ENCODE measurements at regions not wholly inside any gene's neighbourhood (a gene's known extent, or its start where the extent isn't known, plus 50 kb on each side); places are given as distances from the start of the nearest gene placed in this dataset.

- H3K27me3 Mint-ChIP-seq: peaks cover 7 to 24% of the 10 kb centered on the region in 2 donors
- no peak overlapping the region for H3K4me3 Mint-ChIP-seq
- no peaks in the 10 kb centered on the region for H3K9me3 Mint-ChIP-seq
- no peak overlapping the region for H3K27ac Mint-ChIP-seq
- H3K4me1 Mint-ChIP-seq (ENCODE audit: low read depth in 2 of 2): peaks cover 16% of the 10 kb centered on the region in 2 donors
- no peak for ATAC-seq
- H3K36me3 Mint-ChIP-seq: no peaks in the 10 kb centered on the region
- DNase-seq (ENCODE audit: low spot score): no peak
Observed at GRCh38 chr10:43943818-43944360, 295.2 kb upstream of the ZNF32 start.

- DNase-seq (ENCODE audit: low spot score) (no peak), ATAC-seq (no peak)
- Mint-ChIP-seq H3K27me3 (peaks cover 7 to 19% of the 10 kb centered on the region in 2 donors), H3K36me3 (no peaks in the 10 kb centered on the region), H3K27ac (no peak overlapping the region), H3K4me1 (ENCODE audit: low read depth in 2 of 2) (peaks cover 16% of the 10 kb centered on the region in 2 donors), H3K4me3 (no peak overlapping the region), H3K9me3 (no peaks in the 10 kb centered on the region)
Observed at GRCh38 chr10:43943119-43943817, 294.6 kb upstream of the ZNF32 start.

- DNase-seq (ENCODE audit: low spot score) (no peak), ATAC-seq (no peak)
- no peaks in the 10 kb centered on the region for H3K36me3 Mint-ChIP-seq
- H3K9me3 Mint-ChIP-seq: no peaks in the 10 kb centered on the region
- H3K27ac Mint-ChIP-seq: no peak overlapping the region
- peaks cover 7 to 9% of the 10 kb centered on the region in 2 donors for H3K27me3 Mint-ChIP-seq
- H3K4me3 Mint-ChIP-seq: no peak overlapping the region
- H3K4me1 Mint-ChIP-seq (ENCODE audit: low read depth in 2 of 2): peaks cover 16% of the 10 kb centered on the region in 2 donors
Observed at GRCh38 chr10:43942096-43942850, 293.6 kb upstream of the ZNF32 start.

GRCh38 chr10:43940898-43941837, 292.5 kb upstream of the ZNF32 start:
- no peak overlapping the region for H3K27ac Mint-ChIP-seq
- no peaks in the 10 kb centered on the region for H3K36me3 Mint-ChIP-seq
- H3K27me3 Mint-ChIP-seq: peaks cover 7 to 8% of the 10 kb centered on the region in 2 donors
- no peak for DNase-seq (ENCODE audit: low spot score)
- H3K9me3 Mint-ChIP-seq: no peaks in the 10 kb centered on the region
- H3K4me1 Mint-ChIP-seq (ENCODE audit: low read depth in 2 of 2): peaks cover 16% of the 10 kb centered on the region in 2 donors
- no peak for ATAC-seq
- no peak overlapping the region for H3K4me3 Mint-ChIP-seq

- Mint-ChIP-seq H3K27me3 (peaks cover 7 to 8% of the 10 kb centered on the region in 2 donors), H3K4me1 (ENCODE audit: low read depth in 2 of 2) (peaks cover 16% of the 10 kb centered on the region in 2 donors), H3K27ac (no peak overlapping the region), H3K9me3 (no peaks in the 10 kb centered on the region), H3K36me3 (no peaks in the 10 kb centered on the region), H3K4me3 (no peak overlapping the region)
- peak in 1 of 2 donors; percentile 32 for ATAC-seq
- no peak for DNase-seq (ENCODE audit: low spot score)
Observed at GRCh38 chr10:43939939-43940820, 291.5 kb upstream of the ZNF32 start.

- no peak overlapping the region for H3K27ac Mint-ChIP-seq
- no peak for ATAC-seq
- H3K27me3 Mint-ChIP-seq: peaks cover 7 to 8% of the 10 kb centered on the region in 2 donors
- no peaks in the 10 kb centered on the region for H3K36me3 Mint-ChIP-seq
- H3K9me3 Mint-ChIP-seq: no peaks in the 10 kb centered on the region
- peaks cover 16% of the 10 kb centered on the region in 2 donors for H3K4me1 Mint-ChIP-seq (ENCODE audit: low read depth in 2 of 2)
- no peak overlapping the region for H3K4me3 Mint-ChIP-seq
- DNase-seq (ENCODE audit: low spot score): no peak
Observed at GRCh38 chr10:43939389-43939938, 290.8 kb upstream of the ZNF32 start.

GRCh38 chr10:43938810-43939209, 290.1 kb upstream of the ZNF32 start:
- ATAC-seq: peak in 1 of 2 donors; percentile 26
- Mint-ChIP-seq H3K36me3 (no peaks in the 10 kb centered on the region), H3K4me3 (no peak overlapping the region), H3K27ac (no peak overlapping the region), H3K27me3 (peaks cover 7 to 8% of the 10 kb centered on the region in 2 donors), H3K9me3 (no peaks in the 10 kb centered on the region), H3K4me1 (ENCODE audit: low read depth in 2 of 2) (peaks cover 16% of the 10 kb centered on the region in 2 donors)
- DNase-seq (ENCODE audit: low spot score): no peak

GRCh38 chr10:43931308-43931930, 282.7 kb upstream of the ZNF32 start:
- Mint-ChIP-seq H3K4me3 (no peak overlapping the region), H3K9me3 (no peaks in the 10 kb centered on the region), H3K27ac (no peak overlapping the region), H3K36me3 (no peaks in the 10 kb centered on the region), H3K4me1 (ENCODE audit: low read depth in 2 of 2) (no peaks in the 10 kb centered on the region), H3K27me3 (peaks cover 9 to 11% of the 10 kb centered on the region in 2 donors)
- ATAC-seq (no peak), DNase-seq (ENCODE audit: low spot score) (no peak)

GRCh38 chr10:43930777-43931176, 282.1 kb upstream of the ZNF32 start:
- H3K36me3 Mint-ChIP-seq: no peaks in the 10 kb centered on the region
- H3K27ac Mint-ChIP-seq: no peak overlapping the region
- H3K4me1 Mint-ChIP-seq (ENCODE audit: low read depth in 2 of 2): no peaks in the 10 kb centered on the region
- ATAC-seq (no peak), DNase-seq (ENCODE audit: low spot score) (no peak)
- H3K27me3 Mint-ChIP-seq: peaks cover 9 to 11% of the 10 kb centered on the region in 2 donors
- H3K4me3 Mint-ChIP-seq: no peak overlapping the region
- H3K9me3 Mint-ChIP-seq: no peaks in the 10 kb centered on the region

- no peaks in the 10 kb centered on the region for H3K36me3 Mint-ChIP-seq
- H3K9me3 Mint-ChIP-seq: no peaks in the 10 kb centered on the region
- H3K4me3 Mint-ChIP-seq: no peak overlapping the region
- H3K27me3 Mint-ChIP-seq: peaks cover 9 to 11% of the 10 kb centered on the region in 2 donors
- DNase-seq (ENCODE audit: low spot score): no peak
- no peak overlapping the region for H3K27ac Mint-ChIP-seq
- no peaks in the 10 kb centered on the region for H3K4me1 Mint-ChIP-seq (ENCODE audit: low read depth in 2 of 2)
- ATAC-seq: no peak
Observed at GRCh38 chr10:43930243-43930642, 281.6 kb upstream of the ZNF32 start.

GRCh38 chr10:43929122-43929521, 280.4 kb upstream of the ZNF32 start:
- no peak for DNase-seq (ENCODE audit: low spot score)
- Mint-ChIP-seq H3K36me3 (no peaks in the 10 kb centered on the region), H3K27ac (no peak overlapping the region), H3K27me3 (peaks cover 9 to 11% of the 10 kb centered on the region in 2 donors), H3K9me3 (no peaks in the 10 kb centered on the region), H3K4me3 (no peak overlapping the region), H3K4me1 (ENCODE audit: low read depth in 2 of 2) (no peaks in the 10 kb centered on the region)
- ATAC-seq: no peak

- ATAC-seq: no peak
- no peaks in the 10 kb centered on the region for H3K36me3 Mint-ChIP-seq
- H3K4me1 Mint-ChIP-seq (ENCODE audit: low read depth in 2 of 2): no peaks in the 10 kb centered on the region
- no peak overlapping the region for H3K27ac Mint-ChIP-seq
- DNase-seq (ENCODE audit: low spot score): no peak
- H3K9me3 Mint-ChIP-seq: no peaks in the 10 kb centered on the region
- H3K4me3 Mint-ChIP-seq: no peak overlapping the region
- H3K27me3 Mint-ChIP-seq: peaks cover 9 to 11% of the 10 kb centered on the region in 2 donors
Observed at GRCh38 chr10:43928425-43928968, 279.8 kb upstream of the ZNF32 start.

Measured in natural killer cell treated with Interleukin-12 subunit alpha and Interleukin-12 subunit beta and Interleukin-15 and Interleukin-18, amount 100 ng/mL, for 72 hours (primary cell).